ENCODE measurements at regions not wholly inside any gene's neighbourhood (a gene's known extent, or its start where the extent isn't known, plus 50 kb on each side); places are given as distances from the start of the nearest gene placed in this dataset.

DNA sequence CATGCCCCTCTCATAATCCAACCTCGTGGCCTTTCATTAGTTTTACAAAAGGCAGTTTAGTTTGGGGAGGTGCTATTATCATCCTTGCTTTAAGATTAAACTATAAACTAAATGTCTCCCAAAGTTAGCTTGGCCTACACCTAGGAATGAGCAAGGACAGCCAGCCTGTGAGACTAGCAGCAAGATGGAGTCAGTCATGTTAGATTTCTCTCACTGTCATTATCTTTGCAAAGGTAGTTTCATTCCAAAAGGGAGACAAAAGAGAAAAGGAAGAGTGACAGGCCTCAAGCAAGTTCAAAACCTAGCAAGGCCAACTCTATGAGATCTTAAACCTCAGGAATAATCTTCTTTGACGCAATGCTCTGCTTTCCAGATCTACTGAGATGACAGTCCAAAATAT, 232.2 kb downstream of the UBE3D start:
- ATAC-seq (ENCODE audit: low FRiP score) (no peak), DNase-seq (no peak)
- H3K4me1 ChIP-seq (ENCODE audit: control insufficient read depth in 1 of 2, insufficient read depth in 2 of 2, low read length in 2 of 2): no peaks in the 10 kb centered on the region
- peaks cover 1% of the 10 kb centered on the region for H3K9me3 ChIP-seq (ENCODE audit: control insufficient read depth, low read length)
- H3K27me3 ChIP-seq (ENCODE audit: control insufficient read depth in 1 of 2, insufficient read depth in 2 of 2, low read length in 1 of 2): no peaks in the 10 kb centered on the region
- intact Hi-C loops (cut with DNase I): no loop called here
- H3K36me3 ChIP-seq (ENCODE audit: control insufficient read depth in 1 of 2, insufficient read depth in 2 of 2, low read length in 1 of 2): no peaks in the 10 kb centered on the region
- 65 to 67% methylated on average over 2 of the region's 2 CpGs for WGBS, 2 donors
- no peak overlapping the region for H3K27ac ChIP-seq (ENCODE audit: low read depth in 1 of 2, low read length in 2 of 2)
- H3K4me3 ChIP-seq (ENCODE audit: low read length in 2 of 2): no peak overlapping the region

DNA sequence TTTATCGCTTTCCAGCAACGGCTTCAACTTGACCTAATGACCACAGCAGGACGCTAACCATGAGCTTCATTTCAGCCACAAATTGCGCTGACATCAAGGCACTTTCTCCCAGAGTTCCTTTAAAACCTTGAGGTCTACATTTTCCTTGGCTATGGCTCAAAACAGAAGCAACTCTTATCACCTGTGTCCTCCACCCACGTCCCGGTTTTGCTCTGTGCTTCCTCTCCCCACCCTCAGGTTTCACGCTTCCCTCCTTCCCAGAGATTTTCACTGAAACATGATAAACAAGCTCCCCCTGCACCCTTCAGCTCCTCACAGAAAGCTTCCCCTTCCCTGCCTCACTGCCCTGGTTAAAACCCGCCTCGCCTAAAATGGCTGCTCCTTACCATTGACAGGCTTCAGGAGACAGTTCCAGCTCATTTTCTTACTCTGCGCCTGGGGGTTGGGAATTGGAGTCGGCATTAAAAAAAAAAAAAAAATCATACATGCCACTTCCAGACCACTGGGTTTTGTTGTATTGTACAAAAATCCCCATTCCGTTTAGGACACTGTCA, 229.5 kb downstream of the UBE3D start:
- Histone ChIP-seq H3K27ac (ENCODE audit: low read depth in 1 of 2, low read length in 2 of 2) (no peak overlapping the region), H3K4me1 (ENCODE audit: control insufficient read depth in 1 of 2, insufficient read depth in 2 of 2, low read length in 2 of 2) (no peaks in the 10 kb centered on the region), H3K9me3 (ENCODE audit: control insufficient read depth, low read length) (no peaks in the 10 kb centered on the region), H3K27me3 (ENCODE audit: control insufficient read depth in 1 of 2, insufficient read depth in 2 of 2, low read length in 1 of 2) (no peaks in the 10 kb centered on the region), H3K4me3 (ENCODE audit: low read length in 2 of 2) (no peak overlapping the region), H3K36me3 (ENCODE audit: control insufficient read depth in 1 of 2, insufficient read depth in 2 of 2, low read length in 1 of 2) (no peaks in the 10 kb centered on the region)
- intact Hi-C loops (cut with DNase I): no loop called here
- ATAC-seq (ENCODE audit: low FRiP score) (no peak), DNase-seq (no peak)
- 76 to 78% methylated on average over 12 of the region's 12 CpGs for WGBS, 2 donors

- DNase-seq: no peak
- no peak for ATAC-seq (ENCODE audit: low FRiP score)
- intact Hi-C loops (cut with DNase I): no loop called here
- Histone ChIP-seq H3K27me3 (ENCODE audit: control insufficient read depth in 1 of 2, insufficient read depth in 2 of 2, low read length in 1 of 2) (no peaks in the 10 kb centered on the region), H3K9me3 (ENCODE audit: control insufficient read depth, low read length) (no peaks in the 10 kb centered on the region), H3K4me1 (ENCODE audit: control insufficient read depth in 1 of 2, insufficient read depth in 2 of 2, low read length in 2 of 2) (no peaks in the 10 kb centered on the region), H3K4me3 (ENCODE audit: low read length in 2 of 2) (no peak overlapping the region), H3K27ac (ENCODE audit: low read depth in 1 of 2, low read length in 2 of 2) (no peak overlapping the region), H3K36me3 (ENCODE audit: control insufficient read depth in 1 of 2, insufficient read depth in 2 of 2, low read length in 1 of 2) (no peaks in the 10 kb centered on the region)
- 98 to 99% methylated on average over 1 of the region's 1 CpG for WGBS, 2 donors
These were observed 225.1 kb downstream of the UBE3D start for GRCh38 chr6:82840571-82840970.

DNA sequence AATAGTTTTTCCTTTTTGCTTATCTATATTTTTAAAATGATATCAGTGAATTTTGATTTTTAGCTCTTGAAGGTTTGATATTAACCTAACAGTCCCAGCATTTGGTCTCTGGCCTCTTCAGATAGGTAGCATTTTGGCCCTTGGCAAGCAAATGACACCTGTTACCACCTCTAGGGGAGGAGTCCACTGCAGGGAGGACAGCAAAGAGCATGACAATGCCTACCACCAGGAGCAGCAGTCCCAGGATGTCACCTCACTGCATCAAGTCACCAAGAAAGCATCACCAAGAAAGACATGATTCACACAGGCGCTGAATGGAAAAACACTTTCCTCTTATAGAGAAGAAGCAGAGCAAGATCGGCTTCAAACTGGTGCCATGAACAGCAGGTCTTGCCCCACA, 224.3 kb downstream of the UBE3D start:
- no peaks in the 10 kb centered on the region for H3K9me3 ChIP-seq (ENCODE audit: control insufficient read depth, low read length)
- no peak overlapping the region for H3K4me3 ChIP-seq (ENCODE audit: low read length in 2 of 2)
- DNase-seq (no peak), ATAC-seq (ENCODE audit: low FRiP score) (no peak)
- intact Hi-C loops (cut with DNase I): no loop called here
- no peak overlapping the region for H3K27ac ChIP-seq (ENCODE audit: low read depth in 1 of 2, low read length in 2 of 2)
- no peaks in the 10 kb centered on the region for H3K4me1 ChIP-seq (ENCODE audit: control insufficient read depth in 1 of 2, insufficient read depth in 2 of 2, low read length in 2 of 2)
- H3K27me3 ChIP-seq (ENCODE audit: control insufficient read depth in 1 of 2, insufficient read depth in 2 of 2, low read length in 1 of 2): no peaks in the 10 kb centered on the region
- 89 to 94% methylated on average over 2 of the region's 2 CpGs for WGBS, 2 donors
- H3K36me3 ChIP-seq (ENCODE audit: control insufficient read depth in 1 of 2, insufficient read depth in 2 of 2, low read length in 1 of 2): no peaks in the 10 kb centered on the region

Measured in aorta (tissue), 5 donors.